ENCODE measurements at regions not wholly inside any gene's neighbourhood (a gene's known extent, or its start where the extent isn't known, plus 50 kb on each side); places are given as distances from the start of the nearest gene placed in this dataset.
"Not testable (repeated sequence)": the region's sequence is repeated elsewhere in the genome, so short reads cannot be mapped to it uniquely, and the experiment has no call there.

- H3K9me3 ChIP-seq (ENCODE audit: control insufficient read depth, low read length): no peaks in the 10 kb centered on the region
- DNase-seq (no peak), ATAC-seq (no peak)
- no peak overlapping the region for H3K4me3 ChIP-seq (ENCODE audit: low read length)
- H3K27ac ChIP-seq (ENCODE audit: low read length): no peak overlapping the region
- intact Hi-C loops (cut with DNase I): no loop called here
- no peaks in the 10 kb centered on the region for H3K4me1 ChIP-seq (ENCODE audit: control insufficient read depth, insufficient read depth, low read length)
- no peaks in the 10 kb centered on the region for H3K27me3 ChIP-seq (ENCODE audit: control insufficient read depth, insufficient read depth)
- WGBS: 79% methylated on average over 6 of the region's 6 CpGs
Measured at GRCh38 chr2:51795248-51795888, 763.4 kb upstream of the NRXN1 start.

- no peak overlapping the region for H3K4me3 ChIP-seq (ENCODE audit: low read length)
- no peaks in the 10 kb centered on the region for H3K9me3 ChIP-seq (ENCODE audit: control insufficient read depth, low read length)
- DNase-seq: no peak
- no peaks in the 10 kb centered on the region for H3K4me1 ChIP-seq (ENCODE audit: control insufficient read depth, insufficient read depth, low read length)
- no peak for ATAC-seq
- H3K27ac ChIP-seq (ENCODE audit: low read length): no peak overlapping the region
- intact Hi-C loops (cut with DNase I): no loop called here
- no peaks in the 10 kb centered on the region for H3K27me3 ChIP-seq (ENCODE audit: control insufficient read depth, insufficient read depth)
- WGBS: 94% methylated on average over 3 of the region's 3 CpGs
Measured at GRCh38 chr2:51791496-51791895, 759.6 kb upstream of the NRXN1 start.

- Histone ChIP-seq H3K27me3 (ENCODE audit: control insufficient read depth, insufficient read depth) (no peaks in the 10 kb centered on the region), H3K27ac (ENCODE audit: low read length) (no peak overlapping the region), H3K4me1 (ENCODE audit: control insufficient read depth, insufficient read depth, low read length) (no peaks in the 10 kb centered on the region), H3K9me3 (ENCODE audit: control insufficient read depth, low read length) (no peaks in the 10 kb centered on the region), H3K4me3 (ENCODE audit: low read length) (no peak overlapping the region)
- ATAC-seq (no peak), DNase-seq (no peak)
- 80% methylated on average over 2 of the region's 2 CpGs for WGBS
- intact Hi-C loops (cut with DNase I): no loop called here
Measured at GRCh38 chr2:51790854-51791253, 758.9 kb upstream of the NRXN1 start.

- intact Hi-C loops (cut with DNase I): no loop called here
- 59% methylated on average over 2 of the region's 2 CpGs for WGBS
- ATAC-seq: no peak
Measured at GRCh38 chr2:51789918-51790317, 758.0 kb upstream of the NRXN1 start.

GRCh38 chr2:51782921-51783765, 751.2 kb upstream of the NRXN1 start:
- H3K4me3 ChIP-seq (ENCODE audit: low read length): no peak overlapping the region
- no peaks in the 10 kb centered on the region for H3K4me1 ChIP-seq (ENCODE audit: control insufficient read depth, insufficient read depth, low read length)
- H3K27me3 ChIP-seq (ENCODE audit: control insufficient read depth, insufficient read depth): no peaks in the 10 kb centered on the region
- DNase-seq: no peak
- peak; percentile 87 to 92 for ATAC-seq
- 52% methylated on average over 6 of the region's 6 CpGs for WGBS
- H3K9me3 ChIP-seq (ENCODE audit: control insufficient read depth, low read length): no peaks in the 10 kb centered on the region
- H3K27ac ChIP-seq (ENCODE audit: low read length): no peak overlapping the region
- intact Hi-C loops (cut with DNase I): no loop called here

More at GRCh38 chr2:51789918-51790317, 758.0 kb upstream of the NRXN1 start:
- Histone ChIP-seq H3K27me3 (ENCODE audit: control insufficient read depth, insufficient read depth) (no peaks in the 10 kb centered on the region), H3K9me3 (ENCODE audit: control insufficient read depth, low read length) (no peaks in the 10 kb centered on the region), H3K4me1 (ENCODE audit: control insufficient read depth, insufficient read depth, low read length) (no peaks in the 10 kb centered on the region), H3K27ac (ENCODE audit: low read length) (no peak overlapping the region), H3K4me3 (ENCODE audit: low read length) (no peak overlapping the region)
- DNase-seq: no peak

GRCh38 chr2:51781691-51782090, 749.8 kb upstream of the NRXN1 start:
- Histone ChIP-seq H3K4me3 (ENCODE audit: low read length) (no peak overlapping the region), H3K9me3 (ENCODE audit: control insufficient read depth, low read length) (no peaks in the 10 kb centered on the region), H3K27me3 (ENCODE audit: control insufficient read depth, insufficient read depth) (no peaks in the 10 kb centered on the region), H3K27ac (ENCODE audit: low read length) (no peak overlapping the region), H3K4me1 (ENCODE audit: control insufficient read depth, insufficient read depth, low read length) (no peaks in the 10 kb centered on the region)
- no peak for ATAC-seq
- intact Hi-C loops (cut with DNase I): no loop called here
- WGBS: 92% methylated on average over 4 of the region's 4 CpGs
- no peak for DNase-seq

- H3K9me3 ChIP-seq (ENCODE audit: control insufficient read depth, low read length): no peaks in the 10 kb centered on the region
- no peaks in the 10 kb centered on the region for H3K4me1 ChIP-seq (ENCODE audit: control insufficient read depth, insufficient read depth, low read length)
- no peak overlapping the region for H3K4me3 ChIP-seq (ENCODE audit: low read length)
- H3K27ac ChIP-seq (ENCODE audit: low read length): no peak overlapping the region
- no peak for ATAC-seq
- 96% methylated on average over 26 of the region's 26 CpGs for WGBS
- no peaks in the 10 kb centered on the region for H3K27me3 ChIP-seq (ENCODE audit: control insufficient read depth, insufficient read depth)
- peak in 1 of 3 donors; percentile 18 for DNase-seq
- intact Hi-C loops (cut with DNase I): no loop called here
Measured at GRCh38 chr2:51780353-51780752, 748.4 kb upstream of the NRXN1 start.

GRCh38 chr2:51779723-51780122, 747.8 kb upstream of the NRXN1 start:
- 81% methylated on average over 7 of the region's 7 CpGs for WGBS
- ATAC-seq; H3K27me3 ChIP-seq (ENCODE audit: control insufficient read depth, insufficient read depth); H3K9me3 ChIP-seq (ENCODE audit: control insufficient read depth, low read length); H3K4me1 ChIP-seq (ENCODE audit: control insufficient read depth, insufficient read depth, low read length); H3K4me3 ChIP-seq (ENCODE audit: low read length); H3K27ac ChIP-seq (ENCODE audit: low read length); intact Hi-C loops (cut with DNase I): not testable (repeated sequence)
- peak in 1 of 3 donors; percentile 6 for DNase-seq

- Histone ChIP-seq H3K27me3 (ENCODE audit: control insufficient read depth, insufficient read depth) (no peaks in the 10 kb centered on the region), H3K4me1 (ENCODE audit: control insufficient read depth, insufficient read depth, low read length) (no peaks in the 10 kb centered on the region), H3K9me3 (ENCODE audit: control insufficient read depth, low read length) (no peaks in the 10 kb centered on the region), H3K4me3 (ENCODE audit: low read length) (no peak overlapping the region), H3K27ac (ENCODE audit: low read length) (no peak overlapping the region)
- 62% methylated on average over 3 of the region's 3 CpGs for WGBS
- intact Hi-C loops (cut with DNase I): no loop called here
- ATAC-seq (no peak), DNase-seq (no peak)
Measured at GRCh38 chr2:51778806-51779205, 746.9 kb upstream of the NRXN1 start.

- WGBS: 94% methylated on average over 12 of the region's 12 CpGs
- H3K27ac ChIP-seq (ENCODE audit: low read length); ATAC-seq; DNase-seq; H3K9me3 ChIP-seq (ENCODE audit: control insufficient read depth, low read length); H3K27me3 ChIP-seq (ENCODE audit: control insufficient read depth, insufficient read depth); H3K4me3 ChIP-seq (ENCODE audit: low read length); intact Hi-C loops (cut with DNase I); H3K4me1 ChIP-seq (ENCODE audit: control insufficient read depth, insufficient read depth, low read length): not testable (repeated sequence)
Measured at GRCh38 chr2:51774606-51775005, 742.7 kb upstream of the NRXN1 start.

GRCh38 chr2:51760441-51760840, 728.5 kb upstream of the NRXN1 start:
- DNase-seq (no peak), ATAC-seq (no peak)
- Histone ChIP-seq H3K9me3 (ENCODE audit: control insufficient read depth, low read length) (no peaks in the 10 kb centered on the region), H3K4me3 (ENCODE audit: low read length) (no peak overlapping the region), H3K4me1 (ENCODE audit: control insufficient read depth, insufficient read depth, low read length) (no peaks in the 10 kb centered on the region), H3K27me3 (ENCODE audit: control insufficient read depth, insufficient read depth) (no peaks in the 10 kb centered on the region), H3K27ac (ENCODE audit: low read length) (no peak overlapping the region)
- intact Hi-C loops (cut with DNase I): no loop called here
